ENCODE measurements at regions not wholly inside any gene's neighbourhood (a gene's known extent, or its start where the extent isn't known, plus 50 kb on each side); places are given as distances from the start of the nearest gene placed in this dataset.

- no peak overlapping the region for H3K4me2 ChIP-seq
- no peak for TF ChIP-seq CBX2 (IDR thresholded peaks at IDR 0.05; ENCODE audit: borderline replicate concordance, low read depth)
- no peak for TF ChIP-seq MAX (IDR thresholded peaks at IDR 0.05)
- no peak for TF ChIP-seq PBX3 (IDR thresholded peaks at IDR 0.05)
- ATAC-seq (no peak), FAIRE-seq (no peak), DNase-seq (ENCODE audit: low read depth in 1 of 2, low spot score in 1 of 2) (no peak)
- no peak overlapping the region for H3K27ac ChIP-seq
- ChIA-PET POLR2A (no interaction called here), CTCF (no interaction called here)
- WGBS (ENCODE audit: missing lambda C conversion rate), result 17% methylated on average over 5 of the region's 5 CpGs
- H3K4me1 ChIP-seq, result no peaks in the 10 kb centered on the region
- no peak overlapping the region for H3K4me3 ChIP-seq
- peaks cover 15% of the 10 kb centered on the region for H3K9me3 ChIP-seq
Observed at GRCh38 chr19:28655054-28655453, 557.9 kb downstream of the UQCRFS1 start.

- ATAC-seq (no peak), FAIRE-seq (no peak), DNase-seq (ENCODE audit: low read depth in 1 of 2, low spot score in 1 of 2) (no peak)
- Histone ChIP-seq H3K4me2 (no peak overlapping the region), H3K4me3 (no peak overlapping the region), H3K4me1 (no peaks in the 10 kb centered on the region), H3K27ac (no peak overlapping the region), H3K9me3 (peaks cover 5% of the 10 kb centered on the region; the same call in 2 of the 3 replicates)
- POLR2A ChIA-PET, result no interaction called here
- 3% methylated on average over 3 of the region's 3 CpGs for WGBS (ENCODE audit: missing lambda C conversion rate)
- CTCF ChIA-PET, result interaction anchor here (1.9 kb wide), 1 partner anchor 19 kb away, joined by 4 read pairs; no protein-coding TSS in a partner anchor
- TF ChIP-seq PBX3 (IDR thresholded peaks at IDR 0.05), result no peak
- no peak for TF ChIP-seq RARB (CRISPR knock-in tag; IDR thresholded peaks at IDR 0.05)
- TF ChIP-seq CBX2 (IDR thresholded peaks at IDR 0.05; ENCODE audit: borderline replicate concordance, low read depth), result no peak
- no peak for TF ChIP-seq CEBPB (IDR thresholded peaks at IDR 0.05)
- no peak for TF ChIP-seq NR3C1 (IDR thresholded peaks at IDR 0.05)
- TF ChIP-seq CHD2 (IDR thresholded peaks at IDR 0.05; ENCODE audit: low read length, partially characterized antibody), result no peak
- TF ChIP-seq CHD4 (IDR thresholded peaks at IDR 0.05; ENCODE audit: borderline replicate concordance), result no peak
- TF ChIP-seq HES2 (IDR thresholded peaks at IDR 0.05), result no peak
- TF ChIP-seq CTCF (IDR thresholded peaks at IDR 0.05), result no peak
- no peak for TF ChIP-seq ZC3H11A (IDR thresholded peaks at IDR 0.05)
- TF ChIP-seq BHLHE40 (IDR thresholded peaks at IDR 0.05; ENCODE audit: low read depth, low read length), result no peak
- TF ChIP-seq REST (IDR thresholded peaks at IDR 0.05), result no peak
- no peak for TF ChIP-seq HMGXB4 (CRISPR knock-in tag; IDR thresholded peaks at IDR 0.05; ENCODE audit: borderline replicate concordance)
- TF ChIP-seq ATOH8 (CRISPR knock-in tag; IDR thresholded peaks at IDR 0.05; ENCODE audit: low read depth), result no peak
- no peak for TF ChIP-seq RFX5 (IDR thresholded peaks at IDR 0.05)
- TF ChIP-seq ZNF302 (CRISPR knock-in tag; IDR thresholded peaks at IDR 0.05), result no peak
- no peak for TF ChIP-seq KDM1A (IDR thresholded peaks at IDR 0.05; ENCODE audit: low read depth)
- no peak for TF ChIP-seq GATA3 (IDR thresholded peaks at IDR 0.05; ENCODE audit: borderline replicate concordance)
- TF ChIP-seq USF2 (IDR thresholded peaks at IDR 0.05), result no peak
- TF ChIP-seq JUNB (IDR thresholded peaks at IDR 0.05), result no peak
Observed at GRCh38 chr19:28652765-28653164, 560.2 kb downstream of the UQCRFS1 start.

Measured in A549 (cell line).